MM.1S (cell line): ENCODE measurements at regions not wholly inside any gene's neighbourhood (a gene's known extent, or its start where the extent isn't known, plus 50 kb on each side); places are given as distances from the start of the nearest gene placed in this dataset.

Source experiments
- DNase-seq: peaks from one replicate; pipeline ENCODE4 v3.0.0-alpha.2; 2015
- H2AFZ ChIP-seq: fragments of 300-600 bp; sonication (generic); 2 replicates; pipeline ENCODE4 v1.6.0; 2016; ENCODE audit warnings: antibody characterized with exemption, low read length
- H3F3A ChIP-seq: fragments of 300-600 bp; sonication (generic); 2 replicates; pipeline ENCODE4 v1.6.1; 2016; ENCODE audit warnings: mild to moderate bottlenecking, antibody characterized with exemption, low read length, moderate library complexity, mixed read lengths; ENCODE audit not compliant: insufficient read depth
- H3K27ac ChIP-seq: fragments of 300-600 bp; sonication (generic); 2 replicates; pipeline ENCODE4 v1.5.1; 2016; ENCODE audit warnings: mild to moderate bottlenecking, low read length
- H3K27me3 ChIP-seq: fragments of 300-600 bp; sonication (generic); replicated peaks from 2 replicates; pipeline ENCODE4 v1.6.0; 2016; ENCODE audit warnings: low read length; ENCODE audit not compliant: insufficient read depth
- H3K36me3 ChIP-seq: fragments of 300-600 bp; sonication (generic); replicated peaks from 2 replicates; pipeline ENCODE4 v1.6.1; 2016; ENCODE audit warnings: mild to moderate bottlenecking, low read length, mixed read lengths; ENCODE audit not compliant: insufficient read depth
- H3K4me1 ChIP-seq: fragments of 300-600 bp; sonication (generic); 2 replicates; pipeline ENCODE4 v1.6.1; 2016; ENCODE audit warnings: low read length, mixed read lengths
- H3K4me2 ChIP-seq: fragments of 300-600 bp; sonication (generic); 2 replicates; pipeline ENCODE4 v1.6.0; 2016; ENCODE audit warnings: low read depth, low read length
- H3K4me3 ChIP-seq: fragments of 300-600 bp; sonication (generic); 2 replicates; pipeline ENCODE4 v1.5.1; 2016; ENCODE audit warnings: low read length, mixed read lengths
- H3K79me2 ChIP-seq: fragments of 300-600 bp; sonication (generic); 2 replicates; pipeline ENCODE4 v1.6.1; 2016; ENCODE audit warnings: mixed run types, low read length, mixed read lengths
- H3K9ac ChIP-seq: fragments of 300-600 bp; sonication (generic); 2 replicates; pipeline ENCODE4 v1.6.1; 2016; ENCODE audit warnings: low read length, mixed read lengths
- H3K9me2 ChIP-seq: fragments of 300-600 bp; sonication (generic); replicated peaks from 2 replicates; pipeline ENCODE4 v1.6.1; 2016; ENCODE audit warnings: mild to moderate bottlenecking, low read length, mixed read lengths; ENCODE audit not compliant: insufficient read depth
- H3K9me3 ChIP-seq: fragments of 300-600 bp; sonication (generic); replicated peaks from 2 replicates; pipeline ENCODE4 v1.6.1; 2016; ENCODE audit warnings: mild to moderate bottlenecking, low read length, mixed read lengths; ENCODE audit not compliant: insufficient read depth
- H4K20me1 ChIP-seq: fragments of 300-600 bp; sonication (generic); 2 replicates; pipeline ENCODE4 v1.6.1; 2016; ENCODE audit warnings: mild to moderate bottlenecking, low read length, moderate library complexity, mixed read lengths; ENCODE audit not compliant: insufficient read depth
- CTCF ChIP-seq: fragments of 300-600 bp; sonication (generic); IDR thresholded peaks from 2 replicates; pipeline ENCODE4 v1.5.1; 2016; ENCODE audit warnings: antibody characterized with exemption, low read length, mixed read lengths
- EZH2 ChIP-seq: fragments of 300-600 bp; sonication (generic); optimal IDR thresholded peaks from 2 replicates; pipeline ENCODE3; 2017; ENCODE audit warnings: low read depth, mild to moderate bottlenecking, antibody characterized with exemption, low read length, mixed read lengths
- EZH2phosphoT487 ChIP-seq: fragments of 300-600 bp; sonication (generic); IDR thresholded peaks from 2 replicates; pipeline ENCODE4 v1.6.1; 2018; ENCODE audit warnings: antibody characterized with exemption, low read length

GRCh38 chr6:34633785-34634184 lies 62.8 kb downstream of the ILRUN start:
- H3K27ac ChIP-seq: no peak overlapping the region
- no peak overlapping the region for H3K9ac ChIP-seq
- H2AFZ ChIP-seq: no peak overlapping the region
- H3K4me2 ChIP-seq: no peak overlapping the region
- no peak for DNase-seq
- H3K4me1 ChIP-seq: no peaks in the 10 kb centered on the region
- H3K36me3 ChIP-seq: no peaks in the 10 kb centered on the region
- H3K9me2 ChIP-seq: no peaks in the 10 kb centered on the region
- peaks cover 6% of the 10 kb centered on the region; the same call in 1 of the 2 replicates for H3K79me2 ChIP-seq
- no peaks in the 10 kb centered on the region for H3K27me3 ChIP-seq
- H3K4me3 ChIP-seq: no peak overlapping the region
- TF ChIP-seq CTCF (no peak), EZH2 (no peak), EZH2phosphoT487 (no peak)
- H4K20me1 ChIP-seq: no peaks in the 10 kb centered on the region
- H3K9me3 ChIP-seq: no peaks in the 10 kb centered on the region
- no peaks in the 10 kb centered on the region for H3F3A ChIP-seq

GRCh38 chr6:34633256-34633655 lies 63.3 kb downstream of the ILRUN start:
- Histone ChIP-seq H3K79me2 (peaks cover 3% of the 10 kb centered on the region; the same call in 1 of the 2 replicates), H3K27ac (no peak overlapping the region), H3K9me2 (no peaks in the 10 kb centered on the region)

GRCh38 chr6:34630040-34630439 lies 66.5 kb downstream of the ILRUN start:
- Histone ChIP-seq H3K27me3 (no peaks in the 10 kb centered on the region), H3F3A (no peaks in the 10 kb centered on the region), H3K27ac (no peak overlapping the region), H3K4me2 (no peak overlapping the region), H2AFZ (no peak overlapping the region), H3K9me2 (no peaks in the 10 kb centered on the region), H4K20me1 (no peaks in the 10 kb centered on the region), H3K9me3 (no peaks in the 10 kb centered on the region), H3K36me3 (no peaks in the 10 kb centered on the region), H3K4me3 (no peak overlapping the region), H3K4me1 (no peaks in the 10 kb centered on the region), H3K9ac (no peak overlapping the region), H3K79me2 (no peaks in the 10 kb centered on the region; the same call in 1 of the 2 replicates)
- TF ChIP-seq EZH2 (no peak), CTCF (no peak)
- DNase-seq: no peak

More at GRCh38 chr6:34633256-34633655, 63.3 kb downstream of the ILRUN start:
- Histone ChIP-seq H2AFZ (no peak overlapping the region), H3K4me2 (no peak overlapping the region), H3K27me3 (no peaks in the 10 kb centered on the region), H3K36me3 (no peaks in the 10 kb centered on the region), H4K20me1 (no peaks in the 10 kb centered on the region), H3F3A (no peaks in the 10 kb centered on the region), H3K4me1 (no peaks in the 10 kb centered on the region), H3K4me3 (no peak overlapping the region), H3K9ac (no peak overlapping the region), H3K9me3 (no peaks in the 10 kb centered on the region)
- TF ChIP-seq EZH2 (no peak), EZH2phosphoT487 (no peak), CTCF (no peak)
- DNase-seq: no peak
